IMR-90 (cell line): ENCODE measurements at regions not wholly inside any gene's neighbourhood (a gene's known extent, or its start where the extent isn't known, plus 50 kb on each side); places are given as distances from the start of the nearest gene placed in this dataset.
"Not testable (repeated sequence)": the region's sequence is repeated elsewhere in the genome, so short reads cannot be mapped to it uniquely, and the experiment has no call there.

Source experiments
- ATAC-seq: fragments of 200-7000 bp; cut with Tn5 transposase; 2 replicates; pipeline ENCODE4 v1.9.1; 2020; ENCODE audit warnings: low read depth, mild to moderate bottlenecking, moderate library complexity
- BruUV-seq: library from RNA; stranded (reverse); fragments of 400-500 nt; replicated peaks from 2 replicates; lab custom pipeline; 2021; lab: Mats Ljungman, UMichigan
- CTCF ChIA-PET: fragments of 300-600 bp; formaldehyde crosslinking; extraction: SDS; loops from one replicate; lab custom pipeline; 2021; ENCODE audit warnings: antibody characterized with exemption; lab: Yijun Ruan, JAX
- POLR2A ChIA-PET: fragments of 300-600 bp; sonication (Branson Sonifier 250); formaldehyde crosslinking; loops from one replicate; lab custom pipeline; 2022; ENCODE audit warnings: antibody characterized with exemption; ENCODE audit not compliant: unreplicated experiment; lab: Charles Lee
- DNase-seq: peaks from one replicate; pipeline ENCODE4 v3.0.0; 2013
- H2AFZ ChIP-seq: replicated peaks from 2 replicates; pipeline ENCODE3; 2013; ENCODE audit warnings: low read length, mild to moderate bottlenecking; ENCODE audit not compliant: poor library complexity
- H2AK5ac ChIP-seq: 2 replicates; pipeline ENCODE4 v1.6.1; 2013; ENCODE audit warnings: low read depth, low read length, inconsistent platforms
- H2AK9ac ChIP-seq: replicated peaks from 2 replicates; pipeline ENCODE3; 2013; ENCODE audit warnings: mild to moderate bottlenecking, low read depth, low read length, moderate library complexity; ENCODE audit not compliant: poor library complexity
- H2BK120ac ChIP-seq: 2 replicates; pipeline ENCODE4 v1.6.1; 2013; ENCODE audit warnings: low read depth, low read length, inconsistent platforms
- H2BK15ac ChIP-seq: 3 replicates; pipeline ENCODE4 v1.6.1; 2013; ENCODE audit warnings: low read depth, low read length, inconsistent platforms
- H2BK20ac ChIP-seq: 2 replicates; pipeline ENCODE4 v1.6.1; 2013; ENCODE audit warnings: low read depth, mild to moderate bottlenecking, inconsistent platforms, low read length, moderate library complexity
- H2BK5ac ChIP-seq: 2 replicates; pipeline ENCODE4 v1.6.1; 2013; ENCODE audit warnings: mild to moderate bottlenecking, low read depth, low read length, inconsistent platforms; ENCODE audit not compliant: poor library complexity, severe bottlenecking
- H3K14ac ChIP-seq: replicated peaks from 2 replicates; pipeline ENCODE4 v1.6.1; 2013; ENCODE audit warnings: low read depth, low read length, inconsistent platforms
- H3K18ac ChIP-seq: 2 replicates; pipeline ENCODE4 v1.6.1; 2013; ENCODE audit warnings: low read depth, low read length, control low read depth
- H3K23ac ChIP-seq: 2 replicates; pipeline ENCODE4 v1.6.1; 2013; ENCODE audit warnings: low read depth, low read length, inconsistent platforms
- H3K27ac ChIP-seq: 2 replicates; pipeline ENCODE4 v1.5.1; 2013; ENCODE audit warnings: mild to moderate bottlenecking, control low read depth, low read length; ENCODE audit not compliant: insufficient read depth
- H3K27me3 ChIP-seq: 2 replicates; pipeline ENCODE4 v1.6.1; 2013; ENCODE audit warnings: low read length; ENCODE audit not compliant: control insufficient read depth, insufficient read depth
- H3K36me3 ChIP-seq: 2 replicates; pipeline ENCODE4 v1.6.1; 2013; ENCODE audit warnings: low read length, mixed read lengths; ENCODE audit not compliant: control insufficient read depth, insufficient read depth
- H3K4ac ChIP-seq: 2 replicates; pipeline ENCODE4 v1.6.1; 2013; ENCODE audit warnings: low read depth, low read length, inconsistent platforms
- H3K4me1 ChIP-seq: 2 replicates; pipeline ENCODE4 v1.6.1; 2013; ENCODE audit warnings: low read length, mixed read lengths; ENCODE audit not compliant: control insufficient read depth, insufficient read depth
- H3K4me2 ChIP-seq: 2 replicates; pipeline ENCODE4 v1.6.1; 2013; ENCODE audit warnings: low read depth, mild to moderate bottlenecking, control low read depth, low read length, moderate library complexity
- H3K4me3 ChIP-seq: 2 replicates; pipeline ENCODE4 v1.5.1; 2013; ENCODE audit warnings: low read depth, mild to moderate bottlenecking, control low read depth, low read length, moderate library complexity; ENCODE audit not compliant: insufficient read depth
- H3K56ac ChIP-seq: 2 replicates; pipeline ENCODE4 v1.6.1; 2013; ENCODE audit warnings: low read length, inconsistent platforms; ENCODE audit not compliant: insufficient read depth; ENCODE audit errors: extremely low read depth
- H3K79me1 ChIP-seq, 2 experiments: 2 replicates each; pipeline ENCODE4 v1.6.1; 2013; ENCODE audit warnings: low read length in 2 of 2, inconsistent platforms in 1 of 2, low read depth in 1 of 2
- H3K9ac ChIP-seq: 2 replicates; pipeline ENCODE4 v1.6.1; 2013; ENCODE audit warnings: low read depth, low read length, control low read depth
- H3K9me1 ChIP-seq: 2 replicates; pipeline ENCODE4 v1.6.1; 2013; ENCODE audit warnings: low read length, inconsistent platforms; ENCODE audit not compliant: insufficient read depth
- H3K9me3 ChIP-seq: 2 replicates; pipeline ENCODE4 v1.6.1; 2013; ENCODE audit warnings: low read length; ENCODE audit not compliant: control insufficient read depth, insufficient read depth
- H4K20me1 ChIP-seq: 2 replicates; pipeline ENCODE4 v1.6.1; 2013; ENCODE audit warnings: low read length, inconsistent platforms; ENCODE audit not compliant: insufficient read depth
- H4K5ac ChIP-seq: 2 replicates; pipeline ENCODE4 v1.6.1; 2013; ENCODE audit warnings: mild to moderate bottlenecking, low read depth, low read length, control low read depth
- H4K8ac ChIP-seq, 2 experiments: 2 replicates each; pipeline ENCODE4 v1.6.1; 2013; ENCODE audit warnings: low read depth in 2 of 2, low read length in 2 of 2, control low read depth in 1 of 2, inconsistent platforms in 1 of 2
- H4K91ac ChIP-seq: 2 replicates; pipeline ENCODE4 v1.6.1; 2013; ENCODE audit warnings: low read depth, low read length, inconsistent platforms; ENCODE audit not compliant: insufficient read depth
- ELK1 ChIP-seq: fragments of 150-350 bp; IDR thresholded peaks from 2 replicates; pipeline ENCODE4 v1.6.1; 2016; ENCODE audit warnings: low read depth, mild to moderate bottlenecking, low read length, moderate library complexity, borderline replicate concordance
- FOS ChIP-seq: fragments of 150-350 bp; IDR thresholded peaks from 2 replicates; pipeline ENCODE4 v1.6.1; 2016; ENCODE audit warnings: low read depth, low read length
- MAFK ChIP-seq: IDR thresholded peaks from 2 replicates; pipeline ENCODE4 v1.6.1; 2012; ENCODE audit warnings: low read depth, low read length, improper control_type of control experiment
- MXI1 ChIP-seq: IDR thresholded peaks from 2 replicates; pipeline ENCODE4 v1.6.1; 2012; ENCODE audit warnings: low read depth, mild to moderate bottlenecking, low read length, moderate library complexity, borderline replicate concordance
- POLR2A ChIP-seq: IDR thresholded peaks from 2 replicates; pipeline ENCODE4 v1.6.1; 2012; ENCODE audit warnings: mild to moderate bottlenecking, low read depth, low read length
- RFX5 ChIP-seq: IDR thresholded peaks from 2 replicates; pipeline ENCODE4 v1.8.0; 2012; ENCODE audit warnings: low read depth, mild to moderate bottlenecking, low read length, moderate library complexity
- SMC3 ChIP-seq: fragments of 150-350 bp; IDR thresholded peaks from 2 replicates; pipeline ENCODE4 v1.6.1; 2016; ENCODE audit warnings: low read depth, mild to moderate bottlenecking, antibody characterized with exemption, low read length, moderate library complexity
- WGBS, 2 experiments: methylation state at CpG; one replicate each; pipeline versions ENCODE4 v1.1.5 to v1.1.7; 2013; ENCODE audit warnings: missing lambda C conversion rate in 2 of 2; ENCODE audit not compliant: insufficient read length in 1 of 2; ENCODE audit errors: extremely low coverage in 2 of 2; 5-methylcytosine and 5-hydroxymethylcytosine counted together
- dilution Hi-C: fragments of 300-500 bp; cut with HindIII; formaldehyde crosslinking; loops from one replicate; pipeline ENCODE4 v1.14.3; 2018; ENCODE audit warnings: low sequenced_read_pairs; ENCODE audit not compliant: unreplicated experiment
- in situ Hi-C: fragments of 300-500 bp; cut with MboI; formaldehyde crosslinking; loops from 3 replicates; pipeline ENCODE4 v1.14.3; 2019; ENCODE audit warnings: low sequenced_read_pairs, inconsistent platforms, mixed read lengths
- intact Hi-C: fragments of 100-400 bp; cut with micrococcal nuclease; formaldehyde crosslinking; loops from 2 replicates; pipeline ENCODE4 v1.10.0; 2022

- dilution Hi-C loops: no loop called here
- no peak overlapping the region for H3K14ac ChIP-seq
Measured at GRCh38 chr3:189014526-189014925, 157.2 kb upstream of the TPRG1 start.

GRCh38 chr3:189022576-189023466 lies 148.9 kb upstream of the TPRG1 start:
- H3K9ac ChIP-seq, H2AK9ac ChIP-seq, BruUV-seq, POLR2A ChIA-PET, H2BK15ac ChIP-seq, H3K14ac ChIP-seq, H2BK5ac ChIP-seq, H3K9me3 ChIP-seq, in situ Hi-C loops, H3K9me1 ChIP-seq, H3K56ac ChIP-seq, CTCF ChIA-PET, H2BK120ac ChIP-seq, H4K8ac ChIP-seq, H3K36me3 ChIP-seq, H3K4me3 ChIP-seq, ATAC-seq, H3K27me3 ChIP-seq, H4K91ac ChIP-seq, H4K5ac ChIP-seq, DNase-seq, H3K23ac ChIP-seq, H2AFZ ChIP-seq, H3K4ac ChIP-seq, H3K4me1 ChIP-seq, dilution Hi-C loops, intact Hi-C loops, H4K20me1 ChIP-seq, H3K79me1 ChIP-seq, H2BK20ac ChIP-seq, H2AK5ac ChIP-seq, H3K4me2 ChIP-seq, H3K27ac ChIP-seq, H3K18ac ChIP-seq: not testable (repeated sequence)
- 17% methylated on average over 4 of the region's 39 CpGs; no CpG with 5 or more reads in 1 of the 2 experiments for WGBS, 2 experiments

More at GRCh38 chr3:189014526-189014925, 157.2 kb upstream of the TPRG1 start:
- Histone ChIP-seq H3K27ac (no peak overlapping the region), H2BK20ac (no peak overlapping the region), H3K18ac (no peak overlapping the region), H3K4ac (no peak overlapping the region), H3K56ac (no peak overlapping the region), H3K4me3 (no peak overlapping the region), H3K27me3 (no peaks in the 10 kb centered on the region; the same call in 1 of the 2 replicates), H2BK5ac (no peak overlapping the region), H4K5ac (no peak overlapping the region), H4K8ac (no peak overlapping the region), H4K91ac (no peak overlapping the region), H2AFZ (no peak overlapping the region), H3K9me1 (no peaks in the 10 kb centered on the region), H3K9me3 (0 out of 2 replicates have a peak, but pooled peaks cover 2% of the 10 kb centered on the region), H2BK15ac (no peak overlapping the region), H2BK120ac (no peak overlapping the region), H3K4me1 (no peaks in the 10 kb centered on the region), H4K20me1 (no peaks in the 10 kb centered on the region), H3K4me2 (no peak overlapping the region), H3K23ac (no peak overlapping the region), H3K79me1 (no peaks in the 10 kb centered on the region), H3K36me3 (no peaks in the 10 kb centered on the region), H3K9ac (no peak overlapping the region), H2AK9ac (no peak overlapping the region), H2AK5ac (no peak overlapping the region)
- no peak for DNase-seq
- intact Hi-C loops: no loop called here
- BruUV-seq: no TSS peak
- no peak for ATAC-seq
- in situ Hi-C loops: no loop called here
- CTCF ChIA-PET: no interaction called here
- POLR2A ChIA-PET: no interaction called here
- no peak for TF ChIP-seq MXI1
- TF ChIP-seq RFX5: no peak
- no peak for TF ChIP-seq POLR2A
- TF ChIP-seq SMC3: no peak
- TF ChIP-seq MAFK: no peak
- TF ChIP-seq FOS: no peak
- TF ChIP-seq ELK1: no peak
